Stimulated activated CD8-positive, alpha-beta memory T cell treated with anti-CD3 and anti-CD28 coated beads, Interleukin-7, amount 100 ng/mL, for 24 hours (primary cell): ENCODE measurements at regions not wholly inside any gene's neighbourhood (a gene's known extent, or its start where the extent isn't known, plus 50 kb on each side); places are given as distances from the start of the nearest gene placed in this dataset.

Source experiments
- DNase-seq: peaks from one replicate; pipeline ENCODE4 v3.0.0-alpha.2; 2020; ENCODE audit warnings: low read depth

- no peak for DNase-seq
Observed at GRCh38 chr1:5005171-5005570, 350.8 kb downstream of the AJAP1 start.

GRCh38 chr1:5002676-5003075 lies 348.3 kb downstream of the AJAP1 start:
- DNase-seq: no peak

GRCh38 chr1:5001466-5001865 lies 347.1 kb downstream of the AJAP1 start:
- DNase-seq: no peak

- DNase-seq: no peak
Observed at GRCh38 chr1:4986306-4986705, 331.9 kb downstream of the AJAP1 start.

GRCh38 chr1:4984841-4985240 lies 330.4 kb downstream of the AJAP1 start:
- no peak for DNase-seq

GRCh38 chr1:4980211-4980610 lies 325.8 kb downstream of the AJAP1 start:
- no peak for DNase-seq

- no peak for DNase-seq
Observed at GRCh38 chr1:4978660-4979390, 324.4 kb downstream of the AJAP1 start.

- no peak for DNase-seq
Observed at GRCh38 chr1:4977701-4978100, 323.3 kb downstream of the AJAP1 start.

- no peak for DNase-seq
Observed at GRCh38 chr1:4976859-4977440, 322.5 kb downstream of the AJAP1 start.

- DNase-seq: no peak
Observed at GRCh38 chr1:4975856-4976255, 321.4 kb downstream of the AJAP1 start.

GRCh38 chr1:4974981-4975685 lies 320.7 kb downstream of the AJAP1 start:
- no peak for DNase-seq

GRCh38 chr1:4973341-4973740 lies 318.9 kb downstream of the AJAP1 start:
- no peak for DNase-seq

- no peak for DNase-seq
Observed at GRCh38 chr1:4972761-4973320, 318.4 kb downstream of the AJAP1 start.

- DNase-seq: no peak
Observed at GRCh38 chr1:4971666-4972065, 317.3 kb downstream of the AJAP1 start.

- no peak for DNase-seq
Observed at GRCh38 chr1:4970532-4970931, 316.1 kb downstream of the AJAP1 start.

- no peak for DNase-seq
Observed at GRCh38 chr1:4969556-4970129, 315.2 kb downstream of the AJAP1 start.

- DNase-seq: no peak
Observed at GRCh38 chr1:4965346-4966075, 311.1 kb downstream of the AJAP1 start.

- no peak for DNase-seq
Observed at GRCh38 chr1:4964634-4965345, 310.4 kb downstream of the AJAP1 start.

- DNase-seq: no peak
Observed at GRCh38 chr1:4963251-4963650, 308.8 kb downstream of the AJAP1 start.

GRCh38 chr1:4962836-4963235 lies 308.4 kb downstream of the AJAP1 start:
- DNase-seq: no peak

GRCh38 chr1:4961935-4962645 lies 307.7 kb downstream of the AJAP1 start:
- no peak for DNase-seq
